ENCODE measurements at regions not wholly inside any gene's neighbourhood (a gene's known extent, or its start where the extent isn't known, plus 50 kb on each side); places are given as distances from the start of the nearest gene placed in this dataset.

- 0 out of 2 replicates have a peak, but pooled peaks have one; percentile 28 for TF ChIP-seq BCL11B (tag by site-specific recombination; IDR thresholded peaks at IDR 0.05; ENCODE audit: low read depth)
- no peak for TF ChIP-seq ELK4 (IDR thresholded peaks at IDR 0.05; ENCODE audit: borderline replicate concordance, low read depth, low read length)
- no peak for TF ChIP-seq ZNF202 (tag by site-specific recombination; IDR thresholded peaks at IDR 0.05; ENCODE audit: borderline replicate concordance)
- no peak for TF ChIP-seq ZSCAN4 (tag by site-specific recombination; IDR thresholded peaks at IDR 0.05)
- no peak for TF ChIP-seq ZFP37 (tag by site-specific recombination; IDR thresholded peaks at IDR 0.05)
- TF ChIP-seq OVOL3 (tag by site-specific recombination; IDR thresholded peaks at IDR 0.05) = no peak
- no peak for TF ChIP-seq ZNF792 (tag by site-specific recombination; IDR thresholded peaks at IDR 0.05)
- TF ChIP-seq ZBTB49 (tag by site-specific recombination; IDR thresholded peaks at IDR 0.05; ENCODE audit: low read depth) = no peak
- TF ChIP-seq ZNF624 (tag by site-specific recombination; IDR thresholded peaks at IDR 0.05) = no peak
- no peak for TF ChIP-seq ZNF449 (tag by site-specific recombination; IDR thresholded peaks at IDR 0.05)
- no peak for TF ChIP-seq SP2 (tag by site-specific recombination; IDR thresholded peaks at IDR 0.05)
- TF ChIP-seq ZNF654 (tag by site-specific recombination; IDR thresholded peaks at IDR 0.05; ENCODE audit: low read depth) = no peak
- TF ChIP-seq SETDB1 (IDR thresholded peaks at IDR 0.05; ENCODE audit: insufficient read length, low read length) = no peak
- peak; percentile 20; the same call in 1 of the 2 replicates for TF ChIP-seq ATF2 (tag by site-specific recombination; IDR thresholded peaks at IDR 0.05; ENCODE audit: low read depth)
- no peak for TF ChIP-seq ZNF16 (tag by site-specific recombination; IDR thresholded peaks at IDR 0.05; ENCODE audit: low read depth)
- TF ChIP-seq ZNF239 (tag by site-specific recombination; IDR thresholded peaks at IDR 0.05) = no peak
- TF ChIP-seq PRDM4 (tag by site-specific recombination; IDR thresholded peaks at IDR 0.05) = no peak
- TF ChIP-seq ZNF112 (tag by site-specific recombination; IDR thresholded peaks at IDR 0.05) = no peak
- TF ChIP-seq ZNF280D (tag by site-specific recombination; IDR thresholded peaks at IDR 0.05) = no peak
- peak; percentile 98 for TF ChIP-seq SP7 (tag by site-specific recombination; IDR thresholded peaks at IDR 0.05)
- no peak for TF ChIP-seq ZNF830 (tag by site-specific recombination; IDR thresholded peaks at IDR 0.05; ENCODE audit: low read depth)
- no peak for TF ChIP-seq SALL2 (tag by site-specific recombination; IDR thresholded peaks at IDR 0.05; ENCODE audit: borderline replicate concordance)
- TF ChIP-seq ZNF791 (tag by site-specific recombination; IDR thresholded peaks at IDR 0.05) = no peak
- no peak for TF ChIP-seq ZBTB26 (tag by site-specific recombination; optimal IDR thresholded peaks at IDR 0.05)
These were observed 75.7 kb downstream of the ZNF608 start (continued) for GRCh38 chr5:124670722-124671184.

Data from HEK293 (cell line).